Cardiac septum (tissue), 1 donor: ENCODE measurements at regions not wholly inside any gene's neighbourhood (a gene's known extent, or its start where the extent isn't known, plus 50 kb on each side); places are given as distances from the start of the nearest gene placed in this dataset.
"Not testable (repeated sequence)": the region's sequence is repeated elsewhere in the genome, so short reads cannot be mapped to it uniquely, and the experiment has no call there.

Source experiments
- DNase-seq: peaks from one replicate; pipeline ENCODE4 v3.0.0-alpha.2; 2020; ENCODE audit warnings: low spot score
- intact Hi-C: fragments of 100-400 bp; cut with DNase I; formaldehyde crosslinking; loops from one replicate; pipeline ENCODE4 v1.14.0; 2022
- donor health status: DM: no; HTN: no; CAD: no.

DNA sequence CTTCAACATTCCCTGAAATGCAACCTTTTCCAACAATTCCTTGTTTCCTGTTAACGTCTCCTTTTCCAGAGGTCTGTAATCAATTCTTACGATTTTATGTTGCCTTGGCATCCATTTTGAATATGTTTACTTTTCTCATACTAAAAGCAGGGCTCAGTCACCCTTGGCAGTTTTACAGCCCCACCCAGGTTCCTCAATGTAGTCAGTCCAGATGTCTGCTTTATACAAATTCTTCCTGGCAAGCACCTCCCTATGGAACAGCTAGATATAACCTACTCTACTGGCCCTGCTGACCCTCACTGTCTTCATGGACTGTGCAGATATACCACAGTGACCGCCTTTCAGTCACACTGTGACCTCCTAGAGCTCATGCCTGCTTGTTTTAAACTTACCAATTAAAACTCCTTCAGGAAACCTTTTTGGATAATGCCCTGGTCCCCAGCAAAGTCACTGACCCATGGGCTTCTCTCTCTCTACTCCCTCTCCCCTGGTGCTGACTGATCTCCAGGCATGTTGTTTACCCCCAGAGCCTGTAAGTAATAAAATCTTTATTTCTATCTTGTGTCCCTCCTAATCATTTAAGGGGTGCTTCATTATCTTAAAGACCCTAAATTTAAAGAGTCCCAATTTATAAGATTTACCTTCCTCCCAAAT is 147.1 kb upstream of the STEAP1 start:
- DNase-seq, result no peak

DNA sequence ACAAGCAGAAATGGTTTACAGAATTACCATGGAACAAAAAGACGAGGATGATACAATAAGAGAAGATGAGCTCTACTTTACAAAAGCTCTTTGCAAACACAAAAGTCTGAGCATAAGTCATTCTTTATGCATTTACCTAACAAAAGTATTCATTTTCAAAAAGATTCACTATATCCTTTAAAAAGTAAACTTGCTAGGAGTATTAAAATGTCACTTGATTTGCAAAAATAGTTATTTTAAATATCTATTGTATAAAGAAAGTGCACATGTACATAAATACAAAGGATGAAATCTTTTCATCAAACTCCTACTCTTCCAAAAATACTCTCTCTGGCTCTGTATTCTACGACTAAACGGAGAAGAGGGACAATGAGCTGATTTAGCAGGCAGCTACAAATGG is 146.4 kb upstream of the STEAP1 start:
- no peak for DNase-seq
- intact Hi-C loops, result no loop called here

More for the DNA sequence above, 147.1 kb upstream of the STEAP1 start:
- intact Hi-C loops, result no loop called here

DNA sequence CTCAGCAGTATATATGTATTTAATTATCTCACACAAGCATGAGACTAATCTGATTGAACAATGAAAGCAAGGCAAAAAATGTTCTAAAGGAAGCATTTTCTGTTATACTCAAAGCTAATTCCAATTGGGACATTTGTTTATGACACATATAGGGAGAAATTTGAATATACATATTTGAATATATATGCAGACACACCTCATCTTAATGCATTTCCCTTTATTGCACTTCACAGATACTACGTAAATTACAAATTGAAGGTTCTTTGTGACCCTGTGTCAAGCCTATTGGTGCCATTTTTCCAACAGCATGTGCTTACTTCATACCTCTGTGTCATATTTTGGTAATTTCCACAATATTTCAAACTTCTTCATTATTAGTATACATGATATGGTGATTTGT is 132.1 kb upstream of the STEAP1 start:
- DNase-seq, result no peak
- intact Hi-C loops, result no loop called here

DNA sequence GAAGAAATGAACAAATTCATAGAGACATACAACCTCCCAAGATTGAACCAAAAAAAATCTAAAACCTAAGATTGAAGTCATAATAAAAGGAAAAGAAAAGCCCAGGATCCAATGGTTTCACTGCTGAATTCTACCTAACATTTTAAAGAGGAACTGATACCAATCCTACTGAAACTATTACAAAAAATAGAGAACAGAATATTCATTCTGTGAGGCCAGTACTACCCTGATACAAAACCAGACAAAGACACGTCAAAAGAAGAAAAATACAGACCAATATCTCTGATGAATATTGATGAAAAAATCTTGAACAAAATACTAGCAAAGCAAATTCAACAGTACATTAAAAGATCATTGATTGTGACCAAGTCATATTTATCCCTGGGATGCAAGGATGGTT is 128.5 kb upstream of the STEAP1 start:
- DNase-seq, result no peak
- intact Hi-C loops, result no loop called here

DNA sequence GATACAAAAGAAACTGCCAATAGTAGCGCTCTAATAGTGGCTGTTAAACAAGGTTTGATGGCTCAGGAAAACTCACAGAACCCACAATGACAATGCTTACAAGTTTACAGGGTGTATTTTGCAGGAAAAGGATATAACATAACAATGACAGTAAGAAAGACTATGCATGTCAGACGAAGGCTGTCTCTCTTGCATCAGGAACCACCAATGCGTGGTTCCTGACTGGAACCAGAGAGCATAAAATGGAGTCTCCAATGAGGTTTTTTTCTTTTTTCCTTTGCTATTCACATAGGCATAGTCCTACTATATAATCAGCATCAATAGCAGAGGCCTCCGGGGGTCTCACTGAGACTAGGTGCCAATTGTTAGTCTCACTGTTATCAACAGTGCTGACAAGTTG is 120.4 kb upstream of the STEAP1 start:
- intact Hi-C loops, result no loop called here
- no peak for DNase-seq

DNA sequence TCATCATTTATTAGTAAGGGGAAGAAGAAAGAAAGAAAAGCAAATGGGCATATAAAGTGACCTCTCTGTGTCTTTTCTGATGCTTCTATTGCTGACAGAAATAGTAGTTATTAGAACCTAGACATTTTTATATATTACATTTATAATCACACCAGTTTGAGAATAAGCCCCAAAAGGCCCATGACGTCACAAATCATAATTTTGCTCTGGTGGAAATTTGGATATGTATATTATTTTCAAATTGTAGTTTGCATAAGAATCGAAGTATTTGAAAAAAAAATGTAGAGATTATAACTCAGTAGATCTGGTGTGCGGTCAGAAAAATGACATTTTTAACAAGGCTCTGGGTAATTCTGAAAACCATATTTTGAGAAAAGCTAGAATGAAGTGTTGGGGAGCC is 101.2 kb upstream of the STEAP1 start:
- DNase-seq, result no peak
- intact Hi-C loops, result no loop called here

DNA sequence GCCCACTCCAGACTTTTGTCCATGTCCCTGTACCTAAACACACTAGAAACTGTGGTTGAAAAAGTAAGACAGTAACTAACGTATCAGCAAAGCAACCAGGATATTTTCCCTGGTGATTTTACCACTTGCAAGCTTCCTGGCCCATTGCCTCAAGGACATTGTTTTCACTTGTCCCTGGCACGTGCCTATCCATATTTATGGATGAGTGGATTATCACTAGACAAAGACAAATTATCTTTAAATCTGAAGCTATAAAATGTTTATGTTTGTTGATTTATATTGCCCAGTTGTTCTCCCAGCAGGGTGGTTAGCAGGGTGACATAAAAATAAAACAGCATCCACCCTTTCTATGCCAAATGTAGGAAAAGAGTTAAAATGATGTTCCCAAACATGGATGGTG is 93.2 kb upstream of the STEAP1 start:
- intact Hi-C loops, result no loop called here

DNA sequence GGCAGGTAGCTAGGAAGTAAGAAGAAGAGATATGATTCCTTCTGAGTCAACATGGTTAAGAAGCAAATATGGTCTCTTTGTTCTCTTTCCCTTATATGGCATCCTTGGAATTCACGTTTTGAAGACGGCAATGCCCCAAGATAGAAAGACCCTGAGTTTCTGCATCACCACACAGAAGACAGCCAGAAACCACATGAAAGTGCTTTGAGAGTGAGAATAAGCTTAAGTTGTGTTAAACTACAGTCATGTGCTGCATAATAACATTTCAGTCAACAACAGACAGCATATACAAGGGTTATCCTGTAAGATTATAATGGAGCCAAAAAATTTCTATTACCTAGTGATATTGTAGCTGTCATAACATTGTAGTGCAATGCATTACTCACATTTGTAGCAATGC is 89.9 kb upstream of the STEAP1 start:
- DNase-seq, result no peak
- intact Hi-C loops, result no loop called here

More for the DNA sequence above, 93.2 kb upstream of the STEAP1 start:
- DNase-seq, result no peak

DNA sequence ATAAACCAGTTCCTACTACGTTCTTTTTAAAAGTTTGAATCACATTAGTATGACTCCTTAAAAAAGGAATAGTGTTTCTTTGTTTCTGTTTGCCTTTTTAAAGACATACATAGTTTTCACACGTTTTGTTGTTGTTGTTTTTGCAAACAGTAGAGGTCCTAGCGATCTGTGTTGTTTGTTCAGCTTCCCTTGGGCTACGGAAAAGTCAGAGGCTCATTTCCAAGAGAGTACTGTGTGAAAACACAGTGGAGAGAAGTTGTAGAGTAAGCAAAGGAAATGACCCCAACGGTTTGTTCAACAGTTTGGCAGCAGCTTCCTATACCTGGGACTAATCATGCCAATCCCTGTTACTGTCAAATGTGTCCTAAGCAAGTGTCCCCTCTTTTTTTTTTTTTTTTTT is 87.1 kb upstream of the STEAP1 start:
- DNase-seq, result no peak
- intact Hi-C loops, result no loop called here

DNA sequence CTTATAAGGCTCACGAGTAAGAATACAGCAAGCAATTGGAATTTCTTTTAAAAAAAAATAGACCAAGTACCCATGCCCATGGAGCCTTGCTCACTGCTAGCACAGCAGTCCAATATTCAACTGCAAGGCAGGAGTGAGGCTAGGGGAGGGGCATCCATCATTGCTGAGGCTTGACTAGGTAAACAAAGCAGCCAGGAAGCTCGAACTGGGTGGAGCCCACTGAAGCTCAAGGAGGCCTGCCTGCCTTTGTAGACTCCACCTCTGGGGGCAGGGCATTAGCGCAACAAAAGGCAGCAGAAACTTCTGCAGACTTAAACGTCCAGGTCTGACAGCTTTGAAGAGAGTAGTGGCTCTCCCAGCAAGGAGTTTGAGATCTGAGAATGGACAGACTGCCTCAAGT is 84.0 kb upstream of the STEAP1 start:
- intact Hi-C loops, DNase-seq: not testable (repeated sequence)

DNA sequence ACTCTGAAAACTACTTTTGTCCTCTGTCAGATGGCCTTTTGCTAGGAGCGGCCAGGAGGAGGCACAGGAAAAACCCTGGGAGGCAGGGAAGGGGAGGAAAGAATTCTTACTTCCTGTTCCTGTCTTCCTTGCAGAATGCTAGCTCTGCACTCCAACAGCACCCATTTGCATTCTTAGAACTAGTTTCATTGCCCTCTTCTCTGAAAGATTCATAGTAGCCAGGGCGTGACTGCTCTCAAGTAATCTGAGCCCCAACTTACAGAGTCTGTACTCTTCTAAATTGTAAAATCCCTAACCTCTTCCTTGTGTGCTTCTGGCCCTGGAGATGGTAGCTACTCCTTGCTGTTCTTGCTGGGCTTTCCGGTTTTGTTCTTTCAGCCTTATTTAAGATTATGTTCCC is 75.3 kb upstream of the STEAP1 start:
- intact Hi-C loops, result no loop called here
- DNase-seq, result no peak

DNA sequence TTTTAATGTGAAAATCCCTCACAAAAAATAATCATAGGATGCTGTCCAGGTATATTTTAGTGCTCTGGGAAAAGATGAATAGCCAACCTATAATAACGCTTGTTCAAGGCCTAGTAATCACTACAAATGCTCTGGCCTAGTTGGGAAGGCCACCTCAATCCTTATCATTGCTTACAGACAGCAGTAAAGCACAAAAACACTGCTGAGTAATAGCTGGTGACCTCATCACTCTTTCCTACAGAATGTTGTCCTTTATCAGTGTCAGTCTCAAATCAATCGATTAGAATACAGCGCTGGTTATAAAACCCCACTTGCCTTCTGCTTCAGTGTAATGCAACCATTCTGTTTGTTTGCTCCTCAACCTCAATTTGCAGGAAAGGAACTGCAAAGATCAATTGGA is 72.6 kb upstream of the STEAP1 start:
- intact Hi-C loops, result no loop called here
- no peak for DNase-seq

DNA sequence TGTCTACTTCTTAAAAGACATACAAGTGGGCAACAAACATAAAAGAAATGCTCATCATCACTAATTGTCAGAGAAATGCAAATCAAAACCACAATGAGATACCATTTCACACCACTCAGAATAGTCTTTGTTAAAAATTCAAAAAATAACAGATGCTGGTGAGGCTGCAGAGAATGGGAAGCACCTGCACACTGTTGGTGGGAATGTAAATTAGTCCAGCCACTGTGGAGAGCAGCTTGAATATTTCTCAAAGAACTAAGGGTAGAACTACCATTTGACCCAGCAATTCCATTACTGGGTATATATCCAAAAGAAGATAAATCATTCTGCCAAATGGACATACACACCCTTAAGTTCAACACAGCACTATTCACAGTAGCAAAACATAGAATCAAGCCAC is 61.8 kb upstream of the STEAP1 start:
- intact Hi-C loops, result no loop called here
- no peak for DNase-seq

DNA sequence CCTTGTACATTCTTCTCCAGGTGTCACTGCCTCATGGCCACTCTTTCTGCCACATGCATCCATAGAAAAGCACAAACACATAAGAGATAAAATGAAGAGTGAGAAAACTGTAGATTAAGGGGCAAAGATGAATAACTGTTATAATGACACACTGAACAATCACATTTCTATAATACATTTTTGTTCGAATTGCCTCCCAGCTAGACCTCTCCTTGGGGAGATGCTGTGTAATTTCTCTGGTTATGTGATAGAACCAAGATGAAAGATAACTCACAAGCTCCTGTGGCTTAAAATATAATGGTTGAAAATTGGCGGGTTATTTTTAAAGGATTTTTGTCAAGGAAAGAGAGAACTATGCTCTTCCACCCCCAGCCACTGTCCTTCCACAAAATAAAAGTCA is 60.2 kb upstream of the STEAP1 start:
- no peak for DNase-seq
- intact Hi-C loops, result no loop called here
